Ovary (tissue), 7 donors: ENCODE measurements at regions not wholly inside any gene's neighbourhood (a gene's known extent, or its start where the extent isn't known, plus 50 kb on each side); places are given as distances from the start of the nearest gene placed in this dataset.

Experiments used
- DNase-seq, 5 donors: peaks; one replicate each; pipeline ENCODE4 v3.0.0-alpha.2; 2019 to 2020
- H3K27ac ChIP-seq, 2 donors: fragments of 200-600 bp; one replicate each; pipeline versions ENCODE4 v1.5.1 to v1.8.0; 2019 to 2022
- H3K27me3 ChIP-seq: fragments of 200-600 bp; one replicate; pipeline ENCODE4 v1.8.0; 2022
- H3K36me3 ChIP-seq: fragments of 200-600 bp; sonication (generic); one replicate; pipeline ENCODE4 v1.5.1; 2019
- H3K4me1 ChIP-seq: one replicate; pipeline ENCODE4 v1.8.1; 2013; ENCODE audit warnings: mild to moderate bottlenecking, moderate library complexity; ENCODE audit not compliant: insufficient read depth
- H3K4me3 ChIP-seq: fragments of 200-600 bp; sonication (generic); one replicate; pipeline ENCODE4 v1.5.1; 2017
- H3K9me3 ChIP-seq, 2 donors: fragments of 200-600 bp in 1 of 2; sonication (generic) in 1 of 2; one replicate each; pipeline versions ENCODE4 v1.5.1 to v1.8.1; 2013 to 2019; ENCODE audit warnings: mild to moderate bottlenecking in 1 of 2, moderate library complexity in 1 of 2
- EP300 ChIP-seq: sonication (generic); formaldehyde crosslinking; IDR thresholded peaks from one replicate; pipeline ENCODE4 v1.6.1; 2017; ENCODE audit warnings: antibody characterized with exemption
- POLR2A ChIP-seq: fragments of 450-650 bp; IDR thresholded peaks from one replicate; pipeline ENCODE4 v1.6.1; 2017; ENCODE audit warnings: antibody characterized with exemption, mild to moderate bottlenecking, moderate library complexity
- WGBS, 3 donors: extraction: QIAGEN DNeasy Blood & Tissue Kit in 1 of 3; methylation state at CpG; one replicate each; pipeline versions ENCODE4 v1.1.5 to v1.1.7; 2013 to 2017; 5-methylcytosine and 5-hydroxymethylcytosine counted together
- intact Hi-C, 4 donors: fragments of 100-400 bp; cut with DNase I; formaldehyde crosslinking; loops; one replicate each; pipeline versions ENCODE4 v1.11.0 to v1.15.1; 2022 to 2023
- TF ChIP-seq, protein P1 (sequence below), 3 donors: fragments of 450-650 bp in 2 of 3; fragments of 200-600 bp in 1 of 3; IDR thresholded peaks; one replicate each; pipeline versions ENCODE4 v1.5.1 to v1.8.0; 2016 to 2022; ENCODE audit warnings: antibody characterized with exemption in 3 of 3, mild to moderate bottlenecking in 1 of 3
- donor health status: DM: no; HTN: no; CAD: no; lungs with moderate emphysema.
- donor health status: DM: no; HTN: no; CAD: no.
- donor health status: Bipolar disorder and iron deficiency.
- donor health status: DM: no; HTN: no; CAD: no.
- donor health status: DM: yes; HTN: yes; CAD: no.

DNA sequence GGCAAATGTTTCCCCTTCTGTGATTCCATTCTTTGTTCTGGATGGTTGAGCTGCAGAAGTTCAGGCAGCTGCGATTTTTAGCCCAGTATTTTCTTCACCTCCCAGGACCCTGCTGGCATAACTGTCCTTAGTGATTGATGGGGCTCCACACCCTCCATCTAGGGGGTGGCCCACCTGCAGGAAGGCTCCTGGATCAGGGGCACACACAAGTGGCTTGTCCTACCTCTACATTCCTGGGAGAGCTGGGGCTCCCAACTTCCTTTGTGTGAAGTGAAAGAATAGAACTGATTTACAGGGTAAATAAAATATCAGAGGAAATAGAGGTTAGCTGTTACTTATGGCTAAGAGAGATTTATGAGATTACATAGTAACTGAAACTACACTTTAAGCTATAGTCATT lies 129.5 kb upstream of the MAP3K7 start:
- WGBS, 3 donors, result 51 to 67% (median 64%) methylated on average over 1 of the region's 1 CpG
- Histone ChIP-seq H3K4me1 (peaks cover 2% of the 10 kb centered on the region), H3K4me3 (no peak overlapping the region), H3K27ac (no peak overlapping the region), H3K27me3 (no peaks in the 10 kb centered on the region), H3K36me3 (no peaks in the 10 kb centered on the region), H3K9me3 (no peaks in the 10 kb centered on the region)
- no peak for DNase-seq
- intact Hi-C loops, result no loop called here
- TF ChIP-seq, protein P1, sequence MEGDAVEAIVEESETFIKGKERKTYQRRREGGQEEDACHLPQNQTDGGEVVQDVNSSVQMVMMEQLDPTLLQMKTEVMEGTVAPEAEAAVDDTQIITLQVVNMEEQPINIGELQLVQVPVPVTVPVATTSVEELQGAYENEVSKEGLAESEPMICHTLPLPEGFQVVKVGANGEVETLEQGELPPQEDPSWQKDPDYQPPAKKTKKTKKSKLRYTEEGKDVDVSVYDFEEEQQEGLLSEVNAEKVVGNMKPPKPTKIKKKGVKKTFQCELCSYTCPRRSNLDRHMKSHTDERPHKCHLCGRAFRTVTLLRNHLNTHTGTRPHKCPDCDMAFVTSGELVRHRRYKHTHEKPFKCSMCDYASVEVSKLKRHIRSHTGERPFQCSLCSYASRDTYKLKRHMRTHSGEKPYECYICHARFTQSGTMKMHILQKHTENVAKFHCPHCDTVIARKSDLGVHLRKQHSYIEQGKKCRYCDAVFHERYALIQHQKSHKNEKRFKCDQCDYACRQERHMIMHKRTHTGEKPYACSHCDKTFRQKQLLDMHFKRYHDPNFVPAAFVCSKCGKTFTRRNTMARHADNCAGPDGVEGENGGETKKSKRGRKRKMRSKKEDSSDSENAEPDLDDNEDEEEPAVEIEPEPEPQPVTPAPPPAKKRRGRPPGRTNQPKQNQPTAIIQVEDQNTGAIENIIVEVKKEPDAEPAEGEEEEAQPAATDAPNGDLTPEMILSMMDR (IDR thresholded peaks at IDR 0.05), result no peak
- TF ChIP-seq EP300 (no peak), POLR2A (no peak)

DNA sequence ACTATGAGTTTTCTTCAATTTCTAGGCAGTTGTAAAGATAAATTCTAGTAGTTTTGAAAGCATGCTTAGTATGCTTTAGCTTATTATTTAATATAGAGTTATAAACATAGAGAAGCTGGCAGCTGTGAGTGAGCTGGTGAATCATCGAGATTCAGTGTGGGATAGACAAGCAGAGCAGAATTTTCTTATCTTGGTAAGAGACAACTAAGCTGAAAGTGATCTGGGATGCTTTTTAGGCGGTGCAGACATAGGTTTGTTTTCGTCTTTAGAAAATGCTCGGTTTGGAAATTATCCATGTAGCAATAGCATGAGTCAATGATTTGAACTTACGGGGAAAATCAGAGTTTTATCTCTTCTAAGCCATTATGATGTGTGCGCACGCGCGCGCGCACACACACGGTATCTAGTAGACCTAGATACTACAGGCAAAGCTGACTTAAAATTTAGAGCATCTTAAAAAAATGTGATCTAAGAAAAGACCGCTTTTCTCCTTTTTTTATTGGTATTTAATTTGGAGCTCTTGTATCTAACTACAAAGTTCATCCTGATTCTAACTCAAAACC lies 128.3 kb upstream of the MAP3K7 start:
- H3K27me3 ChIP-seq, result no peaks in the 10 kb centered on the region
- intact Hi-C loops, result no loop called here
- peak; percentile 20 to 59 (median 47) for DNase-seq
- TF ChIP-seq, protein P1 (IDR thresholded peaks at IDR 0.05), result no peak
- TF ChIP-seq EP300, result no peak
- TF ChIP-seq POLR2A, result no peak
- WGBS, 3 donors, result 6 to 19% (median 6%) methylated on average over 13 of the region's 13 CpGs
- H3K4me1 ChIP-seq, result peaks cover 4% of the 10 kb centered on the region
- peak overlapping the region in 1 of 2 donors; percentile 13 for H3K27ac ChIP-seq
- H3K36me3 ChIP-seq, result no peaks in the 10 kb centered on the region
- no peak overlapping the region for H3K4me3 ChIP-seq
- no peaks in the 10 kb centered on the region for H3K9me3 ChIP-seq

DNA sequence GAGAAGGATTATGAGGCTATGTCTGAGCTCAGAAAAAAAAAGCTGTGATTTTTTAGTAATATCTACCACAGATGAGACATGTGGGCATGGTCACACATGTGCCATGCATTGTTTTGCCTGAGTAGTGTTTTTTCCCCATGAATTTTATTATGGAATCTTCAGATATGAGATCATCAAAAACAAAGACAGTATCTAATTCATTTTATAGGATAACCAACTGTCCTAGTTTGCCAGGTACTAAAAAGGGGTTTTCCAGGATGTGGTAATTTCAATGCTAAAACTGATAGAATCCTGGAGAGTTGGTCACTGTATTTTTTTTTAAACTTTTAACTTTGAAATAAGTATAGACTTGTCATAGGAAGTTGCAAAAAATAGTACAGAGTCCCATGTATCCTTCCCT lies 127.4 kb upstream of the MAP3K7 start:
- Histone ChIP-seq H3K4me3 (no peak overlapping the region), H3K36me3 (no peaks in the 10 kb centered on the region), H3K9me3 (no peaks in the 10 kb centered on the region), H3K27me3 (no peaks in the 10 kb centered on the region), H3K4me1 (peaks cover 4% of the 10 kb centered on the region), H3K27ac (no peak overlapping the region)
- TF ChIP-seq, protein P1 (IDR thresholded peaks at IDR 0.05), result no peak
- TF ChIP-seq POLR2A (no peak), EP300 (no peak)
- intact Hi-C loops, result no loop called here
- DNase-seq, result no peak

DNA sequence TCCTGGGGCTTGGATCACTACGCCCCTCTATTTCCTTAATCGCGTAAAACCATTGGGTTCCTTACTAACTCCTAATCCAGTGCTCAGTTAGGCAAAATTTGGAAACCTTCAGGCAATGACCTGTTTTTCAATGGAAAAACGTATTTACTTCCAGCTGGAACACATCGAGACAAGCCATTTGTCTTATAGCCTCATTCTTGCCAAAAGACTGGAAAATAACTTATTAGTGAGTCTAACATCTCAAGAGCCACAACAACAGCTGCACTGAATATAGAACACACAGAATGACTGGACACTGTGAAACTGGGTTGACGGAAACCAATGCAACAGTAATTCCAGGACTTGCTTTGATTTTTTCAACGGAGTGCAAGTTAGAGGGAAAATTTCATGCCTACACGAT lies 125.2 kb upstream of the MAP3K7 start:
- TF ChIP-seq POLR2A (no peak), EP300 (no peak)
- TF ChIP-seq, protein P1 (IDR thresholded peaks at IDR 0.05), result no peak
- H3K27ac ChIP-seq, result peak overlapping the region in 1 of 2 donors; percentile 50
- H3K27me3 ChIP-seq, result no peaks in the 10 kb centered on the region
- H3K9me3 ChIP-seq, result no peaks in the 10 kb centered on the region
- WGBS, 3 donors, result 18 to 19% (median 18%) methylated on average over 8 of the region's 8 CpGs
- H3K4me3 ChIP-seq, result no peak overlapping the region
- H3K36me3 ChIP-seq, result no peaks in the 10 kb centered on the region
- peak in 1 of 5 donors; percentile 27 for DNase-seq
- intact Hi-C loops, result no loop called here
- H3K4me1 ChIP-seq, result peaks cover 2% of the 10 kb centered on the region
